Hepatocyte (in vitro differentiated cells): ENCODE measurements at regions not wholly inside any gene's neighbourhood (a gene's known extent, or its start where the extent isn't known, plus 50 kb on each side); places are given as distances from the start of the nearest gene placed in this dataset.

Experiments used
- DNase-seq: peaks from one replicate; pipeline ENCODE4 v3.0.0-alpha.2; 2016; ENCODE audit warnings: low spot score
- H2AFZ ChIP-seq: fragments of 200-600 bp; sonication (generic); 2 replicates; pipeline ENCODE4 v1.6.0; 2016; ENCODE audit warnings: antibody characterized with exemption, mild to moderate bottlenecking
- H3K27ac ChIP-seq: fragments of 200-600 bp; sonication (generic); 2 replicates; pipeline ENCODE4 v1.5.1; 2016; ENCODE audit warnings: mild to moderate bottlenecking
- H3K27me3 ChIP-seq: fragments of 200-600 bp; sonication (generic); 2 replicates; pipeline ENCODE4 v1.6.1; 2016
- H3K36me3 ChIP-seq: fragments of 200-600 bp; sonication (generic); replicated peaks from 2 replicates; pipeline ENCODE4 v1.5.1; 2016; ENCODE audit warnings: low read depth; ENCODE audit not compliant: insufficient read depth
- H3K4me1 ChIP-seq: fragments of 200-600 bp; sonication (generic); 2 replicates; pipeline ENCODE4 v1.5.1; 2016; ENCODE audit warnings: mild to moderate bottlenecking, moderate library complexity; ENCODE audit not compliant: insufficient read depth
- H3K4me2 ChIP-seq: fragments of 200-600 bp; sonication (generic); 2 replicates; pipeline ENCODE4 v1.6.0; 2016
- H3K4me3 ChIP-seq: fragments of 200-600 bp; sonication (generic); 2 replicates; pipeline ENCODE4 v1.5.1; 2016; ENCODE audit warnings: mild to moderate bottlenecking
- H3K79me2 ChIP-seq: fragments of 200-600 bp; sonication (generic); 2 replicates; pipeline ENCODE4 v1.6.0; 2017; ENCODE audit warnings: mild to moderate bottlenecking
- H3K9me2 ChIP-seq: fragments of 200-600 bp; sonication (generic); replicated peaks from 2 replicates; pipeline ENCODE4 v1.6.0; 2017; ENCODE audit warnings: mild to moderate bottlenecking; ENCODE audit not compliant: insufficient read depth
- H3K9me3 ChIP-seq: fragments of 200-600 bp; sonication (generic); 2 replicates; pipeline ENCODE4 v1.5.1; 2016; ENCODE audit warnings: low read depth, mild to moderate bottlenecking
- H4K20me1 ChIP-seq: fragments of 200-600 bp; sonication (generic); 2 replicates; pipeline ENCODE4 v1.6.0; 2016; ENCODE audit warnings: mild to moderate bottlenecking; ENCODE audit not compliant: insufficient read depth, poor library complexity, severe bottlenecking
- CTCF ChIP-seq: fragments of 200-600 bp; sonication (generic); IDR thresholded peaks from 2 replicates; pipeline ENCODE4 v1.5.1; 2016; ENCODE audit warnings: antibody characterized with exemption, mild to moderate bottlenecking; ENCODE audit not compliant: poor library complexity
- EZH2 ChIP-seq: fragments of 200-600 bp; sonication (generic); IDR thresholded peaks from 2 replicates; pipeline ENCODE4 v1.6.1; 2016; ENCODE audit warnings: antibody characterized with exemption, mild to moderate bottlenecking, borderline replicate concordance
- EZH2phosphoT487 ChIP-seq: fragments of 200-600 bp; sonication (generic); IDR thresholded peaks from one replicate; pipeline ENCODE4 v1.6.1; 2018; ENCODE audit warnings: antibody characterized with exemption, mild to moderate bottlenecking, low read depth, moderate library complexity; ENCODE audit not compliant: unreplicated experiment, severe bottlenecking
- WGBS: methylation state at CpG from one replicate; pipeline ENCODE4 v1.1.6; 2016; ENCODE audit warnings: low lambda C conversion rate; ENCODE audit errors: missing lambda C conversion rate; 5-methylcytosine and 5-hydroxymethylcytosine counted together

GRCh38 chr14:106599209-106599608 is 1072.8 kb downstream of the TMEM121 start:
- no peak for TF ChIP-seq CTCF
- no peak for TF ChIP-seq EZH2phosphoT487
- no peak for TF ChIP-seq EZH2
- 58% methylated on average over 2 of the region's 2 CpGs for WGBS
- H4K20me1 ChIP-seq = no peaks in the 10 kb centered on the region
- no peaks in the 10 kb centered on the region for H3K79me2 ChIP-seq
- no peaks in the 10 kb centered on the region for H3K9me3 ChIP-seq
- no peak overlapping the region for H3K4me2 ChIP-seq
- no peaks in the 10 kb centered on the region for H3K27me3 ChIP-seq
- no peak overlapping the region for H3K27ac ChIP-seq
- no peaks in the 10 kb centered on the region for H3K36me3 ChIP-seq
- H3K4me1 ChIP-seq = no peaks in the 10 kb centered on the region
- H3K4me3 ChIP-seq = no peak overlapping the region
- DNase-seq = no peak
- H3K9me2 ChIP-seq = no peaks in the 10 kb centered on the region
- no peak overlapping the region for H2AFZ ChIP-seq

- Histone ChIP-seq H2AFZ (no peak overlapping the region), H3K4me3 (no peak overlapping the region), H3K27ac (no peak overlapping the region), H3K36me3 (no peaks in the 10 kb centered on the region), H3K4me1 (no peaks in the 10 kb centered on the region), H3K27me3 (no peaks in the 10 kb centered on the region), H4K20me1 (no peaks in the 10 kb centered on the region), H3K9me3 (no peaks in the 10 kb centered on the region), H3K4me2 (no peak overlapping the region), H3K79me2 (no peaks in the 10 kb centered on the region), H3K9me2 (no peaks in the 10 kb centered on the region)
- DNase-seq = no peak
- TF ChIP-seq EZH2 (no peak), CTCF (no peak), EZH2phosphoT487 (no peak)
- WGBS = 81% methylated on average over 26 of the region's 27 CpGs
These were observed 1079.4 kb downstream of the TMEM121 start for GRCh38 chr14:106605548-106606448.

- H3K36me3 ChIP-seq = no peaks in the 10 kb centered on the region
- H3K9me3 ChIP-seq = no peaks in the 10 kb centered on the region
- 44% methylated on average over 2 of the region's 2 CpGs for WGBS
- no peak overlapping the region for H3K27ac ChIP-seq
- H3K27me3 ChIP-seq = no peaks in the 10 kb centered on the region
- no peaks in the 10 kb centered on the region for H3K9me2 ChIP-seq
- H3K4me2 ChIP-seq = no peak overlapping the region
- no peak overlapping the region for H3K4me3 ChIP-seq
- no peak overlapping the region for H2AFZ ChIP-seq
- no peaks in the 10 kb centered on the region for H3K79me2 ChIP-seq
- no peak for DNase-seq
- no peaks in the 10 kb centered on the region for H3K4me1 ChIP-seq
- TF ChIP-seq EZH2phosphoT487 = no peak
- no peak for TF ChIP-seq CTCF
- TF ChIP-seq EZH2 = no peak
- H4K20me1 ChIP-seq = no peaks in the 10 kb centered on the region
These were observed 1080.6 kb downstream of the TMEM121 start for GRCh38 chr14:106606936-106607335.
